ENCODE measurements at regions not wholly inside any gene's neighbourhood (a gene's known extent, or its start where the extent isn't known, plus 50 kb on each side); places are given as distances from the start of the nearest gene placed in this dataset.

- no peak for DNase-seq
These were observed 545.1 kb downstream of the EFNB2 start for GRCh38 chr13:105990256-105990958.

- no peak for DNase-seq
These were observed 550.8 kb downstream of the EFNB2 start for GRCh38 chr13:105984646-105985045.

GRCh38 chr13:105984236-105984635 is 551.2 kb downstream of the EFNB2 start:
- DNase-seq, result no peak

- DNase-seq, result no peak
These were observed 553.1 kb downstream of the EFNB2 start for GRCh38 chr13:105982219-105982930.

- DNase-seq, result no peak
These were observed 556.1 kb downstream of the EFNB2 start for GRCh38 chr13:105979131-105980011.

- no peak for DNase-seq
These were observed 561.1 kb downstream of the EFNB2 start for GRCh38 chr13:105974380-105974779.

- no peak for DNase-seq
These were observed 562.5 kb downstream of the EFNB2 start for GRCh38 chr13:105972811-105973590.

GRCh38 chr13:105972306-105972721 is 563.1 kb downstream of the EFNB2 start:
- DNase-seq, result no peak

- DNase-seq, result no peak
These were observed 563.7 kb downstream of the EFNB2 start for GRCh38 chr13:105971738-105972137.

GRCh38 chr13:105971312-105971711 is 564.1 kb downstream of the EFNB2 start:
- DNase-seq, result no peak

GRCh38 chr13:105969761-105970160 is 565.7 kb downstream of the EFNB2 start:
- no peak for DNase-seq

- DNase-seq, result no peak
These were observed 569.6 kb downstream of the EFNB2 start for GRCh38 chr13:105965910-105966309.

GRCh38 chr13:105962080-105962479 is 573.4 kb downstream of the EFNB2 start:
- DNase-seq, result no peak

- DNase-seq, result no peak
These were observed 574.0 kb downstream of the EFNB2 start for GRCh38 chr13:105961438-105961837.

GRCh38 chr13:105960326-105960725 is 575.1 kb downstream of the EFNB2 start:
- DNase-seq, result peak in 22 of 51 donors; percentile 0 to 58 (median 11)

- DNase-seq, result no peak
These were observed 575.6 kb downstream of the EFNB2 start for GRCh38 chr13:105959876-105960275.

- DNase-seq, result no peak
These were observed 577.6 kb downstream of the EFNB2 start for GRCh38 chr13:105957769-105958438.

GRCh38 chr13:105956921-105957320 is 578.5 kb downstream of the EFNB2 start:
- DNase-seq, result peak in 5 of 51 donors; percentile 2 to 5 (median 2)

GRCh38 chr13:105952973-105953290 is 582.5 kb downstream of the EFNB2 start:
- DNase-seq, result no peak

- DNase-seq, result no peak
These were observed 583.1 kb downstream of the EFNB2 start for GRCh38 chr13:105952233-105952972.

All from hypothalamus (tissue), 51 donors.